Umbilical cord (tissue), 1 donor: ENCODE measurements at regions not wholly inside any gene's neighbourhood (a gene's known extent, or its start where the extent isn't known, plus 50 kb on each side); places are given as distances from the start of the nearest gene placed in this dataset.
A peak's percentile ranks its signal among the peaks of the same experiment; 100 is the strongest.
"Not testable (repeated sequence)": the region's sequence is repeated elsewhere in the genome, so short reads cannot be mapped to it uniquely, and the experiment has no call there.

Experiments used
- DNase-seq: peaks from one replicate; pipeline ENCODE4 v3.0.0-alpha.2; 2015; ENCODE audit warnings: low spot score

GRCh38 chr3:195999176-195999575, 82.7 kb downstream of the TFRC start:
- not testable (repeated sequence) for DNase-seq

GRCh38 chr3:195996314-195996713, 85.6 kb downstream of the TFRC start:
- DNase-seq, result not testable (repeated sequence)

- not testable (repeated sequence) for DNase-seq
Measured at GRCh38 chr3:195994343-195994742, 86.0 kb upstream of the TNK2 start.

GRCh38 chr3:195993671-195994070, 85.3 kb upstream of the TNK2 start:
- not testable (repeated sequence) for DNase-seq

GRCh38 chr3:195992956-195993595, 84.7 kb upstream of the TNK2 start:
- DNase-seq, result not testable (repeated sequence)

GRCh38 chr3:195991986-195992385, 83.6 kb upstream of the TNK2 start:
- DNase-seq, result not testable (repeated sequence)

- DNase-seq, result not testable (repeated sequence)
Measured at GRCh38 chr3:195991243-195991642, 82.9 kb upstream of the TNK2 start.

- not testable (repeated sequence) for DNase-seq
Measured at GRCh38 chr3:195990841-195991174, 82.5 kb upstream of the TNK2 start.

- DNase-seq, result peak; percentile 91
Measured at GRCh38 chr3:195989921-195990840, 81.8 kb upstream of the TNK2 start.

- peak; percentile 21 for DNase-seq
Measured at GRCh38 chr3:195989197-195989920, 81.0 kb upstream of the TNK2 start.

- not testable (repeated sequence) for DNase-seq
Measured at GRCh38 chr3:195988764-195989163, 80.4 kb upstream of the TNK2 start.

- not testable (repeated sequence) for DNase-seq
Measured at GRCh38 chr3:195987001-195987400, 78.7 kb upstream of the TNK2 start.

GRCh38 chr3:195986576-195986975, 78.2 kb upstream of the TNK2 start:
- not testable (repeated sequence) for DNase-seq

- DNase-seq, result not testable (repeated sequence)
Measured at GRCh38 chr3:195985348-195985920, 77.1 kb upstream of the TNK2 start.

GRCh38 chr3:195984392-195985030, 76.2 kb upstream of the TNK2 start:
- DNase-seq, result not testable (repeated sequence)

GRCh38 chr3:195983880-195984279, 75.5 kb upstream of the TNK2 start:
- DNase-seq, result not testable (repeated sequence)

- DNase-seq, result not testable (repeated sequence)
Measured at GRCh38 chr3:195982754-195983153, 74.4 kb upstream of the TNK2 start.

- DNase-seq, result not testable (repeated sequence)
Measured at GRCh38 chr3:195981778-195982177, 73.4 kb upstream of the TNK2 start.

GRCh38 chr3:195979877-195980276, 71.5 kb upstream of the TNK2 start:
- not testable (repeated sequence) for DNase-seq

GRCh38 chr3:195978585-195978984, 70.2 kb upstream of the TNK2 start:
- DNase-seq, result not testable (repeated sequence)

GRCh38 chr3:195976876-195977275, 68.5 kb upstream of the TNK2 start:
- DNase-seq, result not testable (repeated sequence)
